Panc1 (cell line): ENCODE measurements at regions not wholly inside any gene's neighbourhood (a gene's known extent, or its start where the extent isn't known, plus 50 kb on each side); places are given as distances from the start of the nearest gene placed in this dataset.

Source experiments
- POLR2AphosphoS5 ChIP-seq: IDR thresholded peaks from 2 replicates; pipeline ENCODE4 v1.6.1; 2012; ENCODE audit warnings: mild to moderate bottlenecking, low read depth, low read length, moderate library complexity
- SIN3A ChIP-seq: IDR thresholded peaks from 2 replicates; pipeline ENCODE4 v1.6.1; 2012; ENCODE audit warnings: low read depth, mild to moderate bottlenecking, low read length, moderate library complexity, borderline replicate concordance; ENCODE audit not compliant: insufficient read depth
- TF ChIP-seq, protein P1 (sequence below): fragments of 450-650 bp; IDR thresholded peaks from 2 replicates; pipeline ENCODE4 v1.5.1; 2017; ENCODE audit warnings: mild to moderate bottlenecking

DNA sequence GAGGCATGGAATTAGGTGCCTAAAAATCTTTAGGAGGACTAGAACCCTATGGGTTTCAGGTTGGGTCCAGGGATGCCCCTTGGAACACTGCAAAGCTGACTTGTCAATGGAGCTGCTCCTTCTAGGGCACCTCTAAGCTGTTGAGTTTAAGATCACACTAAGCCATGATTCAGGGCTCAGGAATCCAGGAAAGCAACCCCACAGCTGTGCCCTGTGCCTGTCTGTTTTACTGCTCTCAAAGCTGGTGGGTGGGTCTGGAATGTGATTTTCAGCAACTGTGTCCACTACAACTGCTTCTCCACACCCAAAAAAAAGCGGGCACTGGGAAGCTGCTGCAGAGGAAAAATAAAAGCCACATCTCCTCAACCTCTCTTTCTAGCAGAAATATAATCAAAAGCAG lies 310.4 kb upstream of the MOCS1 start:
- TF ChIP-seq, protein P1, sequence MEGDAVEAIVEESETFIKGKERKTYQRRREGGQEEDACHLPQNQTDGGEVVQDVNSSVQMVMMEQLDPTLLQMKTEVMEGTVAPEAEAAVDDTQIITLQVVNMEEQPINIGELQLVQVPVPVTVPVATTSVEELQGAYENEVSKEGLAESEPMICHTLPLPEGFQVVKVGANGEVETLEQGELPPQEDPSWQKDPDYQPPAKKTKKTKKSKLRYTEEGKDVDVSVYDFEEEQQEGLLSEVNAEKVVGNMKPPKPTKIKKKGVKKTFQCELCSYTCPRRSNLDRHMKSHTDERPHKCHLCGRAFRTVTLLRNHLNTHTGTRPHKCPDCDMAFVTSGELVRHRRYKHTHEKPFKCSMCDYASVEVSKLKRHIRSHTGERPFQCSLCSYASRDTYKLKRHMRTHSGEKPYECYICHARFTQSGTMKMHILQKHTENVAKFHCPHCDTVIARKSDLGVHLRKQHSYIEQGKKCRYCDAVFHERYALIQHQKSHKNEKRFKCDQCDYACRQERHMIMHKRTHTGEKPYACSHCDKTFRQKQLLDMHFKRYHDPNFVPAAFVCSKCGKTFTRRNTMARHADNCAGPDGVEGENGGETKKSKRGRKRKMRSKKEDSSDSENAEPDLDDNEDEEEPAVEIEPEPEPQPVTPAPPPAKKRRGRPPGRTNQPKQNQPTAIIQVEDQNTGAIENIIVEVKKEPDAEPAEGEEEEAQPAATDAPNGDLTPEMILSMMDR, result no peak
- TF ChIP-seq POLR2AphosphoS5 (no peak), SIN3A (no peak)
